Endothelial cell of umbilical vein (primary cell): ENCODE measurements at regions not wholly inside any gene's neighbourhood (a gene's known extent, or its start where the extent isn't known, plus 50 kb on each side); places are given as distances from the start of the nearest gene placed in this dataset.

Source experiments
- BruUV-seq: library from RNA; stranded (reverse); fragments of 400-500 nt; replicated peaks from 2 replicates; lab custom pipeline; 2021; lab: Mats Ljungman, UMichigan
- CTCF ChIA-PET: fragments of 300-600, 350-600 bp; sonication (Branson Sonifier 250); formaldehyde crosslinking; loops from one replicate; lab custom pipeline; 2021; ENCODE audit warnings: antibody characterized with exemption, inconsistent platforms; lab: Charles Lee
- POLR2A ChIA-PET: fragments of 300-600, 350-600 bp; sonication (Branson Sonifier 250); formaldehyde crosslinking; loops from one replicate; lab custom pipeline; 2021; ENCODE audit warnings: antibody characterized with exemption, inconsistent platforms; lab: Charles Lee
- DNase-seq: peaks from one replicate; pipeline ENCODE4 v3.0.0-alpha.2; 2011; ENCODE audit warnings: low read depth, low spot score
- FAIRE-seq: peaks from 2 replicates; lab custom pipeline; 2011; peaks lifted over from hg19 to GRCh38; lab: Jason Lieb, UNC
- H2AFZ ChIP-seq: 2 replicates; pipeline ENCODE4 v1.6.0; 2012; ENCODE audit warnings: low read depth, low read length, control low read depth, inconsistent platforms
- H3K27ac ChIP-seq: 2 replicates; pipeline ENCODE4 v1.5.1; 2011; ENCODE audit warnings: low read depth, mild to moderate bottlenecking, control low read depth, low read length, moderate library complexity; ENCODE audit not compliant: insufficient read depth
- H3K27me3 ChIP-seq, 2 experiments: 2 replicates each; pipeline versions ENCODE4 v1.6.0 to v1.6.1; 2011; ENCODE audit warnings: low read length in 2 of 2, mixed read lengths in 1 of 2; ENCODE audit not compliant: control insufficient read depth in 2 of 2, insufficient read depth in 2 of 2
- H3K36me3 ChIP-seq, 2 experiments: 2 replicates in 1 of 2; 3 replicates in 1 of 2; pipeline ENCODE4 v1.5.1; 2011; ENCODE audit warnings: low read length in 2 of 2, mild to moderate bottlenecking in 1 of 2, moderate library complexity in 1 of 2; ENCODE audit not compliant: control insufficient read depth in 2 of 2, insufficient read depth in 2 of 2; ENCODE audit errors: extremely low read depth in 1 of 2
- H3K4me1 ChIP-seq: 3 replicates; pipeline ENCODE4 v1.5.1; 2011; ENCODE audit warnings: mild to moderate bottlenecking, low read length; ENCODE audit not compliant: control insufficient read depth, insufficient read depth; ENCODE audit errors: extremely low read depth
- H3K4me2 ChIP-seq: 2 replicates; pipeline ENCODE4 v1.6.1; 2011; ENCODE audit warnings: low read length, control low read depth, mixed read lengths; ENCODE audit not compliant: insufficient read depth
- H3K4me3 ChIP-seq, 3 experiments: fragments of 200-600 bp in 1 of 3; sonication (generic), shearing (Covaris generic) in 1 of 3; replicated peaks in 1 of 3; 2 replicates each; pipeline ENCODE4 v1.5.1; 2011 to 2016; ENCODE audit warnings: control low read depth in 3 of 3, low read length in 3 of 3, mild to moderate bottlenecking in 2 of 3, inconsistent platforms in 1 of 3, low read depth in 1 of 3, moderate library complexity in 1 of 3; ENCODE audit not compliant: insufficient read depth in 1 of 3
- H3K79me2 ChIP-seq: 2 replicates; pipeline ENCODE4 v1.6.0; 2012; ENCODE audit warnings: low read length, inconsistent platforms; ENCODE audit not compliant: control insufficient read depth, insufficient read depth
- H3K9ac ChIP-seq: replicated peaks from 2 replicates; pipeline ENCODE3; 2011; ENCODE audit warnings: low read length, control low read depth; ENCODE audit not compliant: insufficient read depth; ENCODE audit errors: extremely low read depth
- H3K9me1 ChIP-seq: replicated peaks from 3 replicates; pipeline ENCODE4 v1.6.0; 2011; ENCODE audit warnings: mild to moderate bottlenecking, low read length; ENCODE audit not compliant: control insufficient read depth, insufficient read depth; ENCODE audit errors: extremely low read depth
- H3K9me3 ChIP-seq: replicated peaks from 2 replicates; pipeline ENCODE4 v1.5.1; 2012; ENCODE audit warnings: low read length, inconsistent platforms; ENCODE audit not compliant: control insufficient read depth, insufficient read depth
- H4K20me1 ChIP-seq: replicated peaks from 2 replicates; pipeline ENCODE3; 2011; ENCODE audit warnings: mild to moderate bottlenecking, low read length; ENCODE audit not compliant: control insufficient read depth, insufficient read depth; ENCODE audit errors: extremely low read depth
- CTCF ChIP-seq, 2 donors: IDR thresholded peaks; 1 replicate in 1 of 2; 2 replicates in 1 of 2; pipeline ENCODE4 v1.5.1; 2011; ENCODE audit warnings: low read length in 2 of 2, mild to moderate bottlenecking in 2 of 2, moderate library complexity in 2 of 2, control low read depth in 1 of 2, inconsistent platforms in 1 of 2, low read depth in 1 of 2; ENCODE audit not compliant: insufficient read depth in 1 of 2; ENCODE audit errors: extremely low read depth in 1 of 2
- EZH2 ChIP-seq: IDR thresholded peaks from 2 replicates; pipeline ENCODE4 v1.6.1; 2012; ENCODE audit warnings: borderline replicate concordance, low read depth, mild to moderate bottlenecking, moderate library complexity, low read length, inconsistent platforms; ENCODE audit not compliant: severe bottlenecking
- FOS ChIP-seq: IDR thresholded peaks from 2 replicates; pipeline ENCODE4 v1.6.1; 2011; ENCODE audit warnings: mild to moderate bottlenecking, low read length, moderate library complexity, borderline replicate concordance; ENCODE audit not compliant: insufficient read depth
- GATA2 ChIP-seq: IDR thresholded peaks from 2 replicates; pipeline ENCODE4 v1.7.0; 2011; ENCODE audit warnings: low read depth, mild to moderate bottlenecking, moderate library complexity, mixed read lengths, low read length; ENCODE audit not compliant: insufficient read length, insufficient read depth
- MYC ChIP-seq: IDR thresholded peaks from one replicate; pipeline ENCODE4 v1.6.1; 2011; ENCODE audit warnings: mild to moderate bottlenecking, low read depth, low read length
- POLR2AphosphoS5 ChIP-seq: IDR thresholded peaks from 2 replicates; pipeline ENCODE4 v1.6.1; 2012; ENCODE audit warnings: low read depth, mild to moderate bottlenecking, control low read depth, low read length, moderate library complexity; ENCODE audit not compliant: insufficient read depth
- dilution Hi-C: fragments of 300-500 bp; cut with MboI; formaldehyde crosslinking; loops from one replicate; pipeline ENCODE4 v1.15.0; 2019; ENCODE audit warnings: low sequenced_read_pairs; ENCODE audit not compliant: extremely low pct_ligation_motif_present
- intact Hi-C: fragments of 100-400 bp; cut with micrococcal nuclease; formaldehyde crosslinking; loops from one replicate; pipeline ENCODE4 v1.10.0; 2022

GRCh38 chr15:87099916-87100315, 1020.2 kb downstream of the AGBL1 start:
- Histone ChIP-seq H4K20me1 (no peaks in the 10 kb centered on the region), H3K9ac (no peak overlapping the region), H3K4me1 (no peaks in the 10 kb centered on the region), H3K36me3 (no peaks in the 10 kb centered on the region), H3K27ac (no peak overlapping the region), H3K4me3 (no peak overlapping the region), H2AFZ (no peak overlapping the region), H3K79me2 (no peaks in the 10 kb centered on the region), H3K4me2 (no peak overlapping the region), H3K9me1 (no peaks in the 10 kb centered on the region), H3K9me3 (peaks cover 4% of the 10 kb centered on the region), H3K27me3 (no peaks in the 10 kb centered on the region)
- FAIRE-seq (no peak), DNase-seq (no peak)
- intact Hi-C loops (no loop called here), dilution Hi-C loops (no loop called here)
- ChIA-PET POLR2A (no interaction called here), CTCF (no interaction called here)
- BruUV-seq, result no TSS peak
- TF ChIP-seq POLR2AphosphoS5 (no peak), MYC (no peak), GATA2 (no peak), CTCF (IDR thresholded peaks at IDR 0.05; ENCODE audit: extremely low read depth in 1 of 2, insufficient read depth in 1 of 2, low read depth in 1 of 2, low read length in 2 of 2) (no peak)

DNA sequence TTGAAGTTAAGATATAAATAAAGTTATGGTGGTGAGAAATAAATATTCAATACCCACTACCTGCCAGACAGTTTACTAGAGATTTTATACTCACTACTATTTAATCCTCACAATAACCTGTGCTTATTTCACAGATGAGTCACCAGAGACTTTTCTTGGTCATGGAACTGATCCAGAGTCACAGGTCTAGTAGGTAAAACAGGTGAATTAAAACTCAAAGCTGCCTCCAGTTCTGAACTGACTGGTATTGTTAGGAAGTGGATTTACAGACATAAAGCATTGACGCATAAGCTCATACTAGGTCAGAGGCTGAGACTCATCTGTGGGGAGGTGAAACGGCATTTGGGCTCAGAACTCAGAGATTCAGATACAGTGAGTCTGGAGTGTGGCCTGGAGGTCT, 1009.9 kb downstream of the AGBL1 start:
- POLR2A ChIA-PET, result no interaction called here
- dilution Hi-C loops, result no loop called here

More for the DNA sequence above, 1009.9 kb downstream of the AGBL1 start:
- H3K4me1 ChIP-seq, result no peaks in the 10 kb centered on the region
- no peak overlapping the region for H3K27ac ChIP-seq
- H3K9me1 ChIP-seq, result no peaks in the 10 kb centered on the region
- no peaks in the 10 kb centered on the region for H3K36me3 ChIP-seq
- no peak overlapping the region for H2AFZ ChIP-seq
- no peaks in the 10 kb centered on the region for H3K79me2 ChIP-seq
- TF ChIP-seq EZH2, result no peak
- no peak for TF ChIP-seq POLR2AphosphoS5
- TF ChIP-seq MYC, result no peak
- no peak for TF ChIP-seq GATA2
- TF ChIP-seq CTCF (IDR thresholded peaks at IDR 0.05; ENCODE audit: extremely low read depth in 1 of 2, insufficient read depth in 1 of 2, low read depth in 1 of 2, low read length in 2 of 2), result no peak
- TF ChIP-seq FOS, result no peak
- no peaks in the 10 kb centered on the region for H4K20me1 ChIP-seq
- DNase-seq (no peak), FAIRE-seq (no peak)
- H3K9me3 ChIP-seq, result peaks cover 11% of the 10 kb centered on the region
- H3K4me2 ChIP-seq, result no peak overlapping the region
- CTCF ChIA-PET, result no interaction called here
- no peaks in the 10 kb centered on the region for H3K27me3 ChIP-seq
- H3K9ac ChIP-seq, result no peak overlapping the region
- intact Hi-C loops, result no loop called here
- H3K4me3 ChIP-seq, result no peak overlapping the region
- BruUV-seq, result no TSS peak
